ENCODE measurements at regions not wholly inside any gene's neighbourhood (a gene's known extent, or its start where the extent isn't known, plus 50 kb on each side); places are given as distances from the start of the nearest gene placed in this dataset.

DNA sequence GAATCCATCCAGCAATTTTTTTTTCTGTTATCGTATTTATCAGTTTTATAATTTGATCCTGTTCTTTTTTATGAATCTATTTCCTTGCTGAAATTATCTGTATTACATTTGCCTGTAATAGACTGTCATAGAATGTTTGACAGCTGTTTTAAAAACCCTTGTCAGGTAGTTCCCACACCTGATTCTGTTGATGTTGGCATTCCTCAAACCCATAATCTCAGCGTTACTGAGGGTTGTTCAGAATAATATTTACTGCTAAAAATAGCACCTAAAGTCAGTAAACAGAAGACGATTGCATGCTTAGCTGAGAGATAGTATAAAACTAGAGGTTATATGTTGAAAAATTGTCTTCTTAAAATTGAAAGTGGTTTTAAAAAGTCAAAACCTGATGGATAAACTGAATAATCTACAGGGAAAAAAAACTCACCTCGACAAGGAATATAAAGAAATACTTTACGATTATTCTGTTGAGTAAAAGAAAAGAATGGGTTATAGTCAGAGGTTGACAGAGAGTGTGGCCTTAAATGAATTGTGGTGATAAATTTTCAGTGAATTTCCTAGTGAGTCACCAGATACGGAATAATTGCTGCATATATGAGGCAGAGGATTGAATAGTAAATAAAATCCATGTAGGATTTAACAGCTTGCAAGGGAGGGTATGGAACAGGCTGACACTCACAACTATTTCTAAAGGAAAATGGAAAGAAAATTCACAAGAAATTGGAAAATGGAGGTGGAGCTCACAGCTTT is 824.1 kb upstream of the IGFBP3 start:
- Histone ChIP-seq H3K9me3 (replicated peaks in 1 of 11) (no peaks in the 10 kb centered on the region), H3K36me3 (no peaks in the 10 kb centered on the region), H3K27ac (no peak overlapping the region), H4K20me1 (no peaks in the 10 kb centered on the region), H3K27me3 (no peaks in the 10 kb centered on the region), H3K4me3 (no peak overlapping the region), H3K9ac (no peak overlapping the region), H3K4me2 (no peak overlapping the region), H3K4me1 (peaks cover 0 to 10% (median 8%) of the 10 kb centered on the region in 10 experiments; a peak in 12 of 20 replicates)
- TF ChIP-seq Cebpa-rat (IDR thresholded peaks at IDR 0.05), result no peak

DNA sequence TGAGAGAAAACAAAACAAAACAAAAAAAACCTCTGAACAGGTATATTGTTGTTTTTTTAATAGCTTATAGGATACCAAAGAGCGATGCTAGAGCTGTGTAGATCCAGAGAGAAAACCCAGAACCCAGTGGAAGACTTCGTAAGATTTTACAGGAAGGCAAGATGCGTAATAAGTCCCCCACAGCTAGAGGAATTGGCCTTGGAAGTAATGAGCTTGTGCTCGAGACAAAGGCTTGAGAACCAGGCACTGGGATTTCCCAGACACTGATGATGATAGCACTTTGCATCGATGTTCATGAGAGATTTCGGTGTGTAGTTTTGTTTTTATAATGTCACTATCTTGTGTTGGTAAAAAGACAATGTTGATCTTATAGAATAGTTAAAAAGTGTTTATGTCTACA is 821.5 kb upstream of the IGFBP3 start:
- Histone ChIP-seq H3K9ac (no peak overlapping the region), H3K9me3 (replicated peaks in 1 of 11) (no peaks in the 10 kb centered on the region), H3K27ac (no peak overlapping the region), H3K4me2 (no peak overlapping the region), H3K36me3 (no peaks in the 10 kb centered on the region), H4K20me1 (no peaks in the 10 kb centered on the region), H3K27me3 (no peaks in the 10 kb centered on the region), H3K4me1 (peaks cover 0 to 8% (median 7%) of the 10 kb centered on the region in 10 experiments; a peak in 12 of 20 replicates), H3K4me3 (no peak overlapping the region)
- no peak for TF ChIP-seq Cebpa-rat (IDR thresholded peaks at IDR 0.05)

DNA sequence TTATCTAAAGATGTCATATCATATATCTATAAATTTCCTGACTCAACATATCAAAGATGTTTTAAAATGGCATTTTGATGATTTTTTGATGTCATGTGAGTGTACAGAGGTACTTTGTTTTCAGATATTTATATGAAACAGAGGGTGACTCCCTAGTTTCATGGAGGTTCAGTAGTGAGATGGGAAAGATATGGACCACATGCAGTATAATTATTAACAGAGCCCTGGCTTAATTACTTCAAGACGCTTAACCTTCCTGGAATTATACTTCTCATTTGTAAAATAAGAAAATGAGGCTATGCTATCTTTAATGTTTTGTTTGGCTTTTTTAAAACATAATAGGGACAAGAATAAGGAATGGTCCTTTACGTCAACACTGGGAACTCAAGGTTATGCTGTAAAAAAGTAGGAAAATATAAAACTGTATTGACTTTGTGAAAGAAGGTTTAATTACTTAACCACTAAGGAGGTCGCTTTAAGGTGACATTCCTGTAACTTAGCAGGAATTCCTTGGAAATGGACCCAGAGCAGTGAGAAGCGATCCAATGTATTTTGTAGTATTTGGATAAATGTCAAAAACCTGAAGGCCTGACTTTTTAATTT is 821.0 kb upstream of the IGFBP3 start:
- Histone ChIP-seq H3K9me3 (replicated peaks in 1 of 11) (no peaks in the 10 kb centered on the region), H3K36me3 (no peaks in the 10 kb centered on the region), H3K4me3 (no peak overlapping the region), H3K27me3 (no peaks in the 10 kb centered on the region), H3K4me1 (peaks cover 0 to 2% (median 1%) of the 10 kb centered on the region in 10 experiments; a peak in 10 of 20 replicates), H3K27ac (no peak overlapping the region), H4K20me1 (no peaks in the 10 kb centered on the region), H3K9ac (no peak overlapping the region), H3K4me2 (no peak overlapping the region)
- no peak for TF ChIP-seq Cebpa-rat (IDR thresholded peaks at IDR 0.05)

DNA sequence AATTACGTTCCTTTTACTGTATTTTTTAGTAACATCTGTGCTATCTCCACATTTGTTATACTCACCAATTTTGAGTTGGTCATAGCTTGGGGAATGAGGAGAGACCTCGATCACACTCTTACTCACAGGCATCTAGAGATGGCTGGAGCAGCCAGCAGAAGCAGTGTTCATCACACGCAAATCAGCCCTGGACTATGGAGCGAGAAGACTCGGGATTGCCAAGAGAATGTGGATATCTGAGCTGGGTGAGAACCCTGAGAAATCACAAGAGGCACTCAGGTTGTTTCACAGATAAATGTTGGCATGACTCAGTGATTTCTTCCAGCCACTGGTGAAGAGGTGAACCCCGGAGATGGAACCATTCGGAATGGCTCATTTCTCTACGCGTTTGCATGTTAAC is 820.1 kb upstream of the IGFBP3 start:
- no peak overlapping the region for H3K9ac ChIP-seq
- H4K20me1 ChIP-seq, result no peaks in the 10 kb centered on the region
- no peaks in the 10 kb centered on the region for H3K9me3 ChIP-seq (replicated peaks in 1 of 11)
- no peaks in the 10 kb centered on the region for H3K4me1 ChIP-seq
- no peaks in the 10 kb centered on the region for H3K36me3 ChIP-seq
- H3K27me3 ChIP-seq, result no peaks in the 10 kb centered on the region
- H3K27ac ChIP-seq, result no peak overlapping the region
- H3K4me3 ChIP-seq, result no peak overlapping the region
- no peak overlapping the region for H3K4me2 ChIP-seq
- TF ChIP-seq Cebpa-rat (IDR thresholded peaks at IDR 0.05), result no peak

DNA sequence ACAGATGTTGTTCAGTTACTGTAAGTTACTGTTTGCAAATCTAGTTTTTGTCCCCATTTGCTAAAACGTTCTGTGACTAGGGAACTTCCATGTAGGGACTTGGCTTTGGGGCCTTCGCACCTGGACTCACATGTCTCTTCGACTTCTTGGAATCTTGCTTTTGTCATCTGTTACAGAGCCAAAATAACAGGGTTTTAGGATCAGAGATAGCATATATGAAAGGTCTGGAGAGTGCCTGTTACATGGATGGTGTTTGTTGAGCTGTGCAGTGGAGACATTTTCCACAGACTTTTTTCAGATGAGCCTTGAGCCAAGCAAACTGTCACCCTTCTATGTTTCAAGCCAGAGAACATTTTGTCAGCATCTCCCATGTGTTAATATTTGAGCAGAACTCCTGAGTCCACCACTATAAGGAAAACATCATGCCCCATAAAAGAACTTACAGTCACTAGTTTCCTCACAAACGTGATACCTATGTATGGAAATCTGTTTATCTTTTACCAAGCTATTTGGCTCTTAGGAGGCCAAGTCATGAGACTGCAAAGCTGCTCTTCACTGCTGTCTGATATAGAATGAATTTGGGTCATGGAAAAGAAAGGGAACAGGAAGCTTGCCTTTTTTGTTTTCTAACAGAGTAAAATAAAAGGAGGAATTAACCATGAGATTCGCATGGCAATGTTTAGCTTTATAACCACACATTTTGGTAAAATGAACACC is 818.6 kb upstream of the IGFBP3 start:
- Histone ChIP-seq H3K9ac (no peak overlapping the region), H3K9me3 (replicated peaks in 1 of 11) (peaks cover 0 to 3% (median under 1%) of the 10 kb centered on the region in 11 experiments; a peak in 13 of 22 replicates), H3K4me1 (no peaks in the 10 kb centered on the region), H3K36me3 (no peaks in the 10 kb centered on the region), H3K27me3 (no peaks in the 10 kb centered on the region), H3K4me2 (no peak overlapping the region), H4K20me1 (no peaks in the 10 kb centered on the region), H3K4me3 (no peak overlapping the region), H3K27ac (no peak overlapping the region)
- TF ChIP-seq Cebpa-rat (IDR thresholded peaks at IDR 0.05), result no peak

DNA sequence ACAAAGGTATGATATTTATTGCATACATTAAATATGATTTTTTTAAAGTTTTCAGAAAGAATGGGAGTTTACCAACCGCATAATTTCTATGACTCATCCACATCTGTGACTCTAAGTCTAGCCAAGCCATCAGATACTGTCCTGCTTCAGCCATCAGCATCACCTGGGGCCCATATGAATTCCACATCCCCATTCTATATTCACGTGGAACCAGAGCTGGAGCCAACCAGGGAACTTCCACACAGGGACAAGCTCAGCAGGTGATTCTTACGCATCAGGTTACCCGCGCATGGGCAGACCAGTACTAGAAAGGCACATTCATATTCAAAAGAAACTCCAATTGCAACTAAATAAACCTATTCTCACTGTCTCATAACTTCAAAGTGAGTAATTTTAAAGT is 817.7 kb upstream of the IGFBP3 start:
- Histone ChIP-seq H3K36me3 (no peaks in the 10 kb centered on the region), H3K4me2 (no peak overlapping the region), H3K4me3 (no peak overlapping the region), H3K9ac (no peak overlapping the region), H3K27me3 (no peaks in the 10 kb centered on the region), H4K20me1 (no peaks in the 10 kb centered on the region), H3K9me3 (replicated peaks in 1 of 11) (peaks cover 0 to 12% (median 8%) of the 10 kb centered on the region in 11 experiments; a peak in 16 of 22 replicates), H3K27ac (no peak overlapping the region), H3K4me1 (no peaks in the 10 kb centered on the region)
- TF ChIP-seq Cebpa-rat (IDR thresholded peaks at IDR 0.05), result no peak

DNA sequence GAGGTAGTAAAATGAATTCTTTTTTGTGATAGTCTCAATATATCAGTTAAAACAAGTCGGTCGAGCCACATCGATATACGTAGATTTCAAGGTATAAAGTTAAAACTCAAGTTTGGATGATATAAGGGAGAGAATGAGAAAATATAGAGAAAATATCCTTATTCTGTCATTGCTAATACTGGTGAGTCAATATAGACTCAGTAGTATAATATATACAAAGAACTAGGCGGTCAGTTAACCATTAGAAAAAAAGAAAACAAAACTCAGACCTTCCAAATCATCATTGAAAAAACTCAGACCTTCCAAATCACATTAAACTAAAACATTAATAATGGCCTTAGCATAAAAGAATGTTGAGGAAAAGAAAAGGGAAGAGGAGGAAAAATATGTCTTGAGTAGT is 817.1 kb upstream of the IGFBP3 start:
- Histone ChIP-seq H3K9ac (no peak overlapping the region), H3K9me3 (replicated peaks in 1 of 11) (peaks cover 0 to 13% (median 8%) of the 10 kb centered on the region in 11 experiments; a peak in 16 of 22 replicates), H3K4me1 (no peaks in the 10 kb centered on the region), H3K36me3 (no peaks in the 10 kb centered on the region), H3K27me3 (no peaks in the 10 kb centered on the region), H3K4me3 (no peak overlapping the region), H4K20me1 (no peaks in the 10 kb centered on the region), H3K4me2 (no peak overlapping the region), H3K27ac (no peak overlapping the region)
- no peak for TF ChIP-seq Cebpa-rat (IDR thresholded peaks at IDR 0.05)

DNA sequence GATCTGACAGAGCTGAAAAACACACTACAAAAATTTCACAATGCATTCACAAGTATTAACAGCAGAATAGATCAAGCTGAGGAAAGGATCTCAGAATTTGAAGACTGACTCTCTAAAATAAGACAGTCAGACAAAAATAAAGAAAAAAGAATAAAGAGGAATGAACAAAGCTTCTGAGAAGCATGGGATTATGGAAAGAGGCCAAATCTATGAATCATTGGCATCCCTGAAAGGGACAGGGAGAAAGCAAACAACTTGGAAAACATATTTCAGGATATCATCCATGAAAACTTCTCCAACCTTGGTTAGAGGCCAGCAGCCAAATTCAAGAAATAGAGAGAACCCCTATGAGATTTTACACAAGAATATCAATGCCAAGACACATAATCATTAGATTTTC is 804.8 kb upstream of the IGFBP3 start:
- Histone ChIP-seq H3K27ac (no peak overlapping the region), H4K20me1 (no peaks in the 10 kb centered on the region), H3K27me3 (no peaks in the 10 kb centered on the region), H3K4me3 (no peak overlapping the region), H3K9me3 (replicated peaks in 1 of 11) (peaks cover 0 to 28% (median 15%) of the 10 kb centered on the region in 11 experiments; a peak in 7 of 22 replicates), H3K9ac (no peak overlapping the region), H3K4me2 (no peak overlapping the region), H3K36me3 (no peaks in the 10 kb centered on the region), H3K4me1 (no peaks in the 10 kb centered on the region)
- no peak for TF ChIP-seq Cebpa-rat (IDR thresholded peaks at IDR 0.05)

DNA sequence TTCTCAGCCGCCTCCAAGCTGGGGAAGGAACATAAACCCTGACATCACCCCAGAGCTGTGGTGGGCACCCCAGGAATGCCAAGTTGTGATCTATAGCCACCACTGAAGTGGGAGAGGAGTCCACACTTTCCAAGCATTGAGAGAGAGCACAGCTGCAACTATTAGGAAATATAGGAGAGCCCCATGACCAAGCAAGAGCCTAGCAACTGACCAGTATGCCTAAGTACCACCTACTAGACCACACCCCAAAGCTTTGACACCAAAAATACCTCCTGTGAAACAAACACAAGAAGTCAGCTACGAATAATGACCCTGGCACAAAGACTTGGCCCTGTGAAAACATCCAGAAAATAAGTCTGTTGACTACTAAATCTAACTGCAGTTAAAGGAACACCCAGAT is 804.1 kb upstream of the IGFBP3 start:
- no peak overlapping the region for H3K4me2 ChIP-seq

More for the DNA sequence above, 804.1 kb upstream of the IGFBP3 start:
- Histone ChIP-seq H3K9ac (no peak overlapping the region), H3K27ac (no peak overlapping the region), H3K4me3 (no peak overlapping the region), H3K27me3 (no peaks in the 10 kb centered on the region), H4K20me1 (no peaks in the 10 kb centered on the region), H3K36me3 (no peaks in the 10 kb centered on the region), H3K9me3 (replicated peaks in 1 of 11) (peaks cover 0 to 28% (median 15%) of the 10 kb centered on the region in 11 experiments; a peak in 6 of 22 replicates), H3K4me1 (no peaks in the 10 kb centered on the region)
- TF ChIP-seq Cebpa-rat (IDR thresholded peaks at IDR 0.05), result no peak
